H1 (cell line): ENCODE measurements at regions not wholly inside any gene's neighbourhood (a gene's known extent, or its start where the extent isn't known, plus 50 kb on each side); places are given as distances from the start of the nearest gene placed in this dataset.

ENCODE experiments used
- JUN ChIP-seq: IDR thresholded peaks from 2 replicates; pipeline ENCODE4 v1.6.1; 2011; ENCODE audit warnings: low read depth, mild to moderate bottlenecking, improper control_type of control experiment, low read length
- JUND ChIP-seq: IDR thresholded peaks from 2 replicates; pipeline ENCODE4 v1.6.1; 2011; ENCODE audit warnings: mild to moderate bottlenecking, improper control_type of control experiment, low read length
- POLR2AphosphoS5 ChIP-seq: IDR thresholded peaks from 2 replicates; pipeline ENCODE4 v1.6.1; 2011; ENCODE audit warnings: low read depth, low read length
- RAD21 ChIP-seq, 2 experiments: IDR thresholded peaks in 1 of 2; conservative IDR thresholded peaks in 1 of 2; 2 replicates each; pipeline ENCODE4 v1.6.1; 2011; ENCODE audit warnings: low read depth in 2 of 2, low read length in 2 of 2, improper control_type of control experiment in 1 of 2, inconsistent platforms in 1 of 2, mild to moderate bottlenecking in 1 of 2, moderate library complexity in 1 of 2
- SIN3A ChIP-seq, 2 experiments: IDR thresholded peaks in 1 of 2; conservative IDR thresholded peaks in 1 of 2; 2 replicates each; pipeline ENCODE4 v1.6.1; 2011 to 2012; ENCODE audit warnings: low read length in 2 of 2, improper control_type of control experiment in 1 of 2, low read depth in 1 of 2, mild to moderate bottlenecking in 1 of 2
- TF ChIP-seq, protein P1 (sequence below): IDR thresholded peaks from 2 replicates; pipeline ENCODE4 v1.6.1; 2012; ENCODE audit warnings: inconsistent platforms
- TF ChIP-seq, protein P2 (sequence below): IDR thresholded peaks from 2 replicates; pipeline ENCODE4 v1.6.1; 2012; ENCODE audit warnings: low read length, inconsistent platforms
- TF ChIP-seq, protein P3 (sequence below), 3 experiments: IDR thresholded peaks; 1 replicate in 2 of 3; 2 replicates in 1 of 3; pipeline versions ENCODE4 v1.5.1 to v1.6.1; 2011; ENCODE audit warnings: low read length in 3 of 3, mild to moderate bottlenecking in 3 of 3, inconsistent platforms in 2 of 3, low read depth in 1 of 3, moderate library complexity in 1 of 3; ENCODE audit not compliant: insufficient read depth in 1 of 3; ENCODE audit errors: control extremely low read depth in 1 of 3

DNA sequence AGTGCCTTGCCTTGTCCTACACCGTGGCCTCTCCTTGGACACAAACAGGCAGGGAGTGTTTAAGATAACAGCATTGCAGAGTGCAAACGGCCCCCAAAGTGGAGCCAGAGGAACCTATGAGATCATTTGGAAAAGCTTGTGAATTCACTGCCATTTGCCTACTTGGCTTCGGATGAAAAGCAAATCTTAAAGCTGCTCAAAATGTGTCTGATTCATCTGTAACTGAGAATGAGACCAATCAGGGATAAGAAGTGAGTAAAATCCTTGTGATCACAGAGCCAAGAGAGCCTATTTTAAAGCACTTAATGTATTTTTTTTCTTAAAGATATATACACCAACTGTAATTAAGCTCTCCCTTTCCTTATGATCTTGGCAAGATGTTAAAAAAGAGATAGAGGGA, 65.7 kb upstream of the BACH2 start:
- TF ChIP-seq JUND: no peak
- TF ChIP-seq POLR2AphosphoS5: no peak
- TF ChIP-seq, protein P1, sequence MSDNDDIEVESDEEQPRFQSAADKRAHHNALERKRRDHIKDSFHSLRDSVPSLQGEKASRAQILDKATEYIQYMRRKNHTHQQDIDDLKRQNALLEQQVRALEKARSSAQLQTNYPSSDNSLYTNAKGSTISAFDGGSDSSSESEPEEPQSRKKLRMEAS: no peak
- no peak for TF ChIP-seq RAD21 (IDR thresholded peaks at IDR 0.05 in 1 of 2, conservative IDR thresholded peaks at IDR 0.05 in 1 of 2; ENCODE audit: low read depth in 2 of 2, low read length in 2 of 2)
- TF ChIP-seq, protein P2, sequence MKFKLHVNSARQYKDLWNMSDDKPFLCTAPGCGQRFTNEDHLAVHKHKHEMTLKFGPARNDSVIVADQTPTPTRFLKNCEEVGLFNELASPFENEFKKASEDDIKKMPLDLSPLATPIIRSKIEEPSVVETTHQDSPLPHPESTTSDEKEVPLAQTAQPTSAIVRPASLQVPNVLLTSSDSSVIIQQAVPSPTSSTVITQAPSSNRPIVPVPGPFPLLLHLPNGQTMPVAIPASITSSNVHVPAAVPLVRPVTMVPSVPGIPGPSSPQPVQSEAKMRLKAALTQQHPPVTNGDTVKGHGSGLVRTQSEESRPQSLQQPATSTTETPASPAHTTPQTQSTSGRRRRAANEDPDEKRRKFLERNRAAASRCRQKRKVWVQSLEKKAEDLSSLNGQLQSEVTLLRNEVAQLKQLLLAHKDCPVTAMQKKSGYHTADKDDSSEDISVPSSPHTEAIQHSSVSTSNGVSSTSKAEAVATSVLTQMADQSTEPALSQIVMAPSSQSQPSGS: no peak
- TF ChIP-seq, protein P3, sequence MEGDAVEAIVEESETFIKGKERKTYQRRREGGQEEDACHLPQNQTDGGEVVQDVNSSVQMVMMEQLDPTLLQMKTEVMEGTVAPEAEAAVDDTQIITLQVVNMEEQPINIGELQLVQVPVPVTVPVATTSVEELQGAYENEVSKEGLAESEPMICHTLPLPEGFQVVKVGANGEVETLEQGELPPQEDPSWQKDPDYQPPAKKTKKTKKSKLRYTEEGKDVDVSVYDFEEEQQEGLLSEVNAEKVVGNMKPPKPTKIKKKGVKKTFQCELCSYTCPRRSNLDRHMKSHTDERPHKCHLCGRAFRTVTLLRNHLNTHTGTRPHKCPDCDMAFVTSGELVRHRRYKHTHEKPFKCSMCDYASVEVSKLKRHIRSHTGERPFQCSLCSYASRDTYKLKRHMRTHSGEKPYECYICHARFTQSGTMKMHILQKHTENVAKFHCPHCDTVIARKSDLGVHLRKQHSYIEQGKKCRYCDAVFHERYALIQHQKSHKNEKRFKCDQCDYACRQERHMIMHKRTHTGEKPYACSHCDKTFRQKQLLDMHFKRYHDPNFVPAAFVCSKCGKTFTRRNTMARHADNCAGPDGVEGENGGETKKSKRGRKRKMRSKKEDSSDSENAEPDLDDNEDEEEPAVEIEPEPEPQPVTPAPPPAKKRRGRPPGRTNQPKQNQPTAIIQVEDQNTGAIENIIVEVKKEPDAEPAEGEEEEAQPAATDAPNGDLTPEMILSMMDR (IDR thresholded peaks at IDR 0.05; ENCODE audit: control extremely low read depth in 1 of 3, insufficient read depth in 1 of 3, low read depth in 1 of 3, low read length in 3 of 3): no peak
- TF ChIP-seq SIN3A (conservative IDR thresholded peaks at IDR 0.05 in 1 of 2, IDR thresholded peaks at IDR 0.05 in 1 of 2; ENCODE audit: low read depth in 1 of 2, low read length in 2 of 2): no peak
- TF ChIP-seq JUN: no peak
